ENCODE measurements at regions not wholly inside any gene's neighbourhood (a gene's known extent, or its start where the extent isn't known, plus 50 kb on each side); places are given as distances from the start of the nearest gene placed in this dataset.

DNA sequence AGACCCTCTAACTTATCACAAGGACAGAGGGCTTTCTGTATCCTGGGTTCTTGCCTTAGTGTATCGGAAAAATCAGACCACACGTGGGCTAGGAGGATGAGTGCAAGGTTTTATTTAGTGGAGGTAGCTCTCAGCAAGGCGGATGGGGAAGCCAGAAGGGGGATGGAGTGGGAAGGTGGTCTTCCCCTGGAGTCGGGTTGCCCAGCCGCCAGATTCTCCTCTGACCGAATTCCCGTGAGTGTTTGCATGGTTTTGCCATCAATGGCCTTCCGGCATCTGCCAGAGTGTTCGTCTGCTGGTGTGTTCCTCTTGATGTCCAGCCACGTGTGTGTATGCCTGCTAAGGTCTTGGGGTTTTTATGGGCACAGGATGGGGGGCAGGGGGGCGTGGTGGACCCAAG is 1335.1 kb upstream of the SPRY2 start (continued):
- TF ChIP-seq REST (IDR thresholded peaks at IDR 0.05; ENCODE audit: low read depth, low read length) (no peak), BCL3 (IDR thresholded peaks at IDR 0.05; ENCODE audit: borderline replicate concordance, insufficient read depth, low read depth, low read length, poor library complexity, severe bottlenecking) (no peak), EED (IDR thresholded peaks at IDR 0.05; ENCODE audit: low read depth) (no peak), NR2F1 (conservative IDR thresholded peaks at IDR 0.05) (no peak), CHD2 (IDR thresholded peaks at IDR 0.05; ENCODE audit: borderline replicate concordance, low read depth, low read length) (no peak), HDAC2 (IDR thresholded peaks at IDR 0.05) (no peak), MEF2B (IDR thresholded peaks at IDR 0.05; ENCODE audit: partially characterized antibody, poor library complexity, severe bottlenecking) (no peak)

GRCh38 chr13:81671064-81671463 is 1330.1 kb upstream of the SPRY2 start:
- ChIA-PET POLR2A (no interaction called here), CTCF (no interaction called here), RAD21 (ENCODE audit: unreplicated experiment) (no interaction called here), SMC1A (ENCODE audit: uncharacterized antibody, unreplicated experiment) (no interaction called here)
- H2AFZ ChIP-seq (ENCODE audit: control insufficient read depth, low read depth, low read length), result no peak overlapping the region
- WGBS (ENCODE audit: insufficient coverage, insufficient replicate concordance, low lambda C conversion rate, missing lambda C conversion rate), result 9% methylated on average over 3 of the region's 3 CpGs
- no peak overlapping the region for H3K4me3 ChIP-seq
- ATAC-seq, result no peak
- no peaks in the 10 kb centered on the region for H3K79me2 ChIP-seq (ENCODE audit: control insufficient read depth, insufficient read depth, low read length)
- no peak overlapping the region for H3K27ac ChIP-seq (ENCODE audit: control insufficient read depth, insufficient read depth)
- H3K36me3 ChIP-seq (ENCODE audit: control insufficient read depth in 2 of 2, insufficient read depth in 2 of 2, low read length in 1 of 2), result no peaks in the 10 kb centered on the region
- H3K27me3 ChIP-seq (replicated peaks in 1 of 2; ENCODE audit: control insufficient read depth in 2 of 2, insufficient read depth in 2 of 2, low read length in 1 of 2), result no peaks in the 10 kb centered on the region
- intact Hi-C loops (cut with micrococcal nuclease; ENCODE audit: unreplicated experiment), result no loop called here
- no TSS peak for BruUV-seq (replicated peaks)
- no peak for FAIRE-seq
- no peaks in the 10 kb centered on the region for H4K20me1 ChIP-seq (ENCODE audit: control insufficient read depth, insufficient read depth)
- no peaks in the 10 kb centered on the region for H3K4me1 ChIP-seq (ENCODE audit: control insufficient read depth, insufficient read depth, low read length)
- no peak overlapping the region for H3K4me2 ChIP-seq (ENCODE audit: control insufficient read depth, insufficient read depth)
- no peak for DNase-seq (ENCODE audit: low read depth, low spot score)
- no peak overlapping the region for H3K9ac ChIP-seq (ENCODE audit: control insufficient read depth, insufficient read depth, low read length)
- H3K9me3 ChIP-seq (replicated peaks; ENCODE audit: control insufficient read depth, insufficient read depth, low read length), result no peaks in the 10 kb centered on the region
- in situ Hi-C loops (cut with MboI), result no loop called here
- TF ChIP-seq, protein P1, sequence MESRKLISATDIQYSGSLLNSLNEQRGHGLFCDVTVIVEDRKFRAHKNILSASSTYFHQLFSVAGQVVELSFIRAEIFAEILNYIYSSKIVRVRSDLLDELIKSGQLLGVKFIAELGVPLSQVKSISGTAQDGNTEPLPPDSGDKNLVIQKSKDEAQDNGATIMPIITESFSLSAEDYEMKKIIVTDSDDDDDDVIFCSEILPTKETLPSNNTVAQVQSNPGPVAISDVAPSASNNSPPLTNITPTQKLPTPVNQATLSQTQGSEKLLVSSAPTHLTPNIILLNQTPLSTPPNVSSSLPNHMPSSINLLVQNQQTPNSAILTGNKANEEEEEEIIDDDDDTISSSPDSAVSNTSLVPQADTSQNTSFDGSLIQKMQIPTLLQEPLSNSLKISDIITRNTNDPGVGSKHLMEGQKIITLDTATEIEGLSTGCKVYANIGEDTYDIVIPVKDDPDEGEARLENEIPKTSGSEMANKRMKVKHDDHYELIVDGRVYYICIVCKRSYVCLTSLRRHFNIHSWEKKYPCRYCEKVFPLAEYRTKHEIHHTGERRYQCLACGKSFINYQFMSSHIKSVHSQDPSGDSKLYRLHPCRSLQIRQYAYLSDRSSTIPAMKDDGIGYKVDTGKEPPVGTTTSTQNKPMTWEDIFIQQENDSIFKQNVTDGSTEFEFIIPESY (IDR thresholded peaks at IDR 0.05), result no peak
- TF ChIP-seq ZNF217 (IDR thresholded peaks at IDR 0.05) (no peak), RFX5 (IDR thresholded peaks at IDR 0.05; ENCODE audit: low read depth, low read length) (no peak), PBX3 (IDR thresholded peaks at IDR 0.05; ENCODE audit: insufficient replicate concordance, low read depth, low read length) (no peak)

Data from GM12878 (cell line).